GM19397 (cell line): ENCODE measurements at regions not wholly inside any gene's neighbourhood (a gene's known extent, or its start where the extent isn't known, plus 50 kb on each side); places are given as distances from the start of the nearest gene placed in this dataset.
"Not testable (repeated sequence)": the region's sequence is repeated elsewhere in the genome, so short reads cannot be mapped to it uniquely, and the experiment has no call there.

Source experiments
- ATAC-seq: cut with Tn5 transposase; IDR thresholded peaks from one replicate; pipeline ENCODE4 v1.9.1; 2021; ENCODE audit warnings: mild to moderate bottlenecking, moderate library complexity; ENCODE audit not compliant: unreplicated experiment

DNA sequence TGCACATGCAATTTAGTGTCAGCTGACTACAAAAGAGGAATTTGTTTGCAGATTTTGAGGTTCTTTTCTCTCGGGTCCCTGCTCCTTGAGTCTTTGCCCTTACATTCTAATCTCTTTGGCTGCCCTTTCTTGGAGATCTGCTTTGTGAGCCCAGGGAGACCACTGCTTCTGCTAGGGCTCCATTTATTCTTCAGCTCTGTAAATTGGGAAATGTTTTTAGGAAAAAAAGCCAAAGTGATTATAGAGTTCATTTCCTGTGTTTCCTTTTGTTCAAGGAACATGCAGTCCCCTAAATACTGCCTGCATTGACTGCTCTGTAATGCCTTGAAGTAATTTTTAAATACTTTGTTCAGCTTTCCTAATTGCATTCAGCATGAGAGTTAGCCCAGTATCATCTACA lies 197.4 kb downstream of the CSNK1G3 start:
- no peak for ATAC-seq

DNA sequence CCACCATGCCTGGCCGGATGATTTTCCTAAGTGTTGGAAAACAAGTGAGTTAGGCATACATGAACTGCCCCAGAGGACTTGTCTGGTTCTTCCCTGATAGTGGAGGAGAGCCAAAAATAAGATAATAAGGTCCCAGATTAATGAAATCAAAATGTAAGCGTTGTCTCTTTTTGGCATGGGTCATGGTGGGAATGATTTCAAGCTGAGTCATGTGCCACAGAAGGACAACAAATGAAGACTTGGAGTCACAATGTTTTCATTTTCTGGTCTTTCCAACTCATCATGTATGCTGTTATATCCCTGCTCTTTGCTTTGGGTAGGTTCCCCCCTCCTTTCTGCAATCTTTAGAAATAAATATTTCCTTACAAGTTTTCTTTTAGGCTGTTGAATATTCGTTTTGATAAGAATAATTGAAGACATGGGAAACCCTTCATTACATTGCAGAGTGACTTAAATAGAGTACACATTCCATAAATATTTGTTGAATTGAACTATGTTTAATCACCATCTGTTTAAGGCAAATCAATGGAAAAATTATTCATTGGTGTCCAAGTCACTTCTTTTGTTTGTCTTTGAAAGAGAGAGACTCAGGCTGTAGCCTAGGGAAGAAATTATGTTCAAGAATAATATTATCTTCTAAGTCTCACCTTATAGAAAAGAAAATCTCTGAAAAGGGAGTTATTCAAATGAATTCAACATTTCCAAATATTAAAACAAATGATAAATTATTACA lies 196.3 kb downstream of the CSNK1G3 start:
- no peak for ATAC-seq

DNA sequence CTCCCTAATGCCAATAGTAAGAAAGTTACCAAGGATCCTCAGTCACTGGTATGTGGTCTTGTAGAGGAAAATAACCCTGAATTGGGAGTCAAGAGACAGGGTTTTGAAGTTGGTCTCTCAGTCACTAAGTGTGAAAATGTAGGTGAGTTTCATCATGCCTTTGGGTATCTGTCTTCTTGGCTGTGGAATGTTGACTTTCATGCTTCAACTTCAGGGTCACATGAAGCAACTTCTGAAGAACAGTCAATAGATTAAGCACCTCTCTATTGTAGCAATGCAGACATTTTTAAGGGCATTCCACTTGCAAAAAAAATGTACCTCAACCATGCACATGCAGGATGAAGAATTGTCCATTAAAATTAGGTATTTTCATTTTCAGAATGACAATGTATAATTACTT lies 194.6 kb downstream of the CSNK1G3 start:
- ATAC-seq: no peak

DNA sequence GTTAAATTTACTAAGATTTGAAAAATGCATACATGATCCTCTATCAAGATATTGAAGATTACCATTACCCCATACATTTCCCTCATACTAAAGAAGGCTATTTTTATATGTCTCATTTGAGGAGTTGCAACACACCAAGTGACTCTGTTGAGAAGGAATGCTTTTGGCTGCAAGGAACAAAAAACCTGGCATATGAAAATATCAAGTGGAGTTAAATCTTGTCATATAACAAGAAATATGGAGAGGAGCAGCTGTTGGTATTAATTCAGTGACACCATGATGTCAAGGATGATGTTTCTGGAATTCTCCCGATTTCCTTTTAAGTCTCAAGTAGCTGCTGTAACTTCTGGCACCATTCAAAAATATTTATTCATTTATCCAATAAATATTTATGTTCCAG lies 193.8 kb downstream of the CSNK1G3 start:
- ATAC-seq: no peak

DNA sequence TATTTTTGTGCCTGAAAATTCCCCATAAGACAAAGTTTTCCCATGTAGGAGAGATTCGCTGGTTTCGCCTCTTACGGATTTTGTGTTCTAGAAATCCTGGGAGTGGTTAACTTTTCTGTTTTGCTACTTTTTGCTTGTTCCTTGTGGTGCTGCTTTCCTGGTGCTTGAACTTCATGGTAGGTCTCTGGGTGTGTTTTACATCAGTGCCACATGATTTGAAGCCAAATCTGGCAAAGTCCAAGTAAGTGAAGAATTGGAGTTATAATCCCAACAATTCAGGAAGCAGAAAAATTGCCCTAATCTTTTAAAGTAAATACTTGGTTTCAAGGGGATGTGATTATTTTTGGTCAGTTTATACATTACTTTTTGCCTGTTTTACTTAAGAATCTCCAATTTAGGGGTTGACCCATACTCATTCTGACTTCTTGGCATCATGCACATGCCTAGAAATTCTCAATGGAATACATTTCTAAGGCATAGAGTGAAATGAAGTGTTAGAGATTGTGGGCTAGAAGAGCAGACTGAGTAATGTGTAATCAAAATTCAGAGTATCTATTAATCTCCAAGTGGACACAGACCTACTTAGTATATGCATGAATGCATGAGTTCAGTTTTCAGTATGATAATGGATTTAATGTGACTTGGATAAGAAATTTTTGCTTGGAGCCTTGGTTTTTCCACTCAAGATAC lies 189.7 kb downstream of the CSNK1G3 start:
- no peak for ATAC-seq

DNA sequence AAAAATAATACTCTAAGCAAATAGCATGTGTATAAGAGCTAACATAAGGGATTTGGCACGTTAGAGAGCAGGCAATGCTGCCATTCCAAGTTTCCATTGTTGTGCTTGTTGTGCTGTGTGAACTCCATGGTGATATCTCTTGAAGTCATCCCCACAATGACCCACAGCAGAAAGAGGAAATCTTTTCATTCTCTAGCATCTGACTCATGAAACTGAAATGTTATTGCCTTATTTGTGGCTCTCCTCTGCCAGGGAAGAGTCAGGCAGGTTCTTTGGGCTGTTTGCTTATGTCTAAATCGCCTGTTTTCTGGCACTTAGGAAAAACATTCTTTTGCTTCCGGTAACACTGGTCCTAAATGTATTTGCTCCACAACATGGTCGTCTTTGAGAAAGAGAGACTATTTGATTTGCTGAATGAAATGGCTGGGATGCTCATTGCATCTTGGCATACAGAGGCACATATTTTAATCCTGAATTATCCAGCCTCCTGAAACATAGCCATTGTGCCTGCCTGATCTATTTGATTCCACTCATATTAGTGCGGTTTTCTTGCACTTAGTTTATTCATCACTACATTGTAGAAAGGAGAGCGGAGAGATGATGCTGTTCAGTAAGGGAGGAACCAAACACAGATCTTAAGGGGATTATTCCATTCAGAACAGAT lies 188.8 kb downstream of the CSNK1G3 start:
- ATAC-seq: no peak

DNA sequence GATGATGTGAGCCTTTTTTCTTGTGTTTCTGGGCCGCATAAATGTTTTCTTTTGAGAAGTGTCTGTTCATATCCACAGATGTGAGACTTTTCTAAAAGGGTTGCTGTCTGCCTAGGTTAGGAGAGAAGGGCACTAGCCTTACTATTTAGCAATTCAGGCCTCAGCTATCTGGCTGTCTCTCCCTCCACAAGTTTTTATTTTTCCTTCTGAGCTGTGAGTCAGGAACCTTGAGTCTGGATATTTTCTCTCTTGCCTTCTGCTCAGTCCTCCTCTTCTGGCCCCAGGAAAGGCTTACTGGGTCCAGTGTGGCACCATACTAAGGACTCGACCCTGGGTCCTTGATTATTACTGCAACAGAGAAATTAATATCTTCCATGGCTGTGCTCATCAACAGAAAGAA lies 187.6 kb downstream of the CSNK1G3 start:
- no peak for ATAC-seq

DNA sequence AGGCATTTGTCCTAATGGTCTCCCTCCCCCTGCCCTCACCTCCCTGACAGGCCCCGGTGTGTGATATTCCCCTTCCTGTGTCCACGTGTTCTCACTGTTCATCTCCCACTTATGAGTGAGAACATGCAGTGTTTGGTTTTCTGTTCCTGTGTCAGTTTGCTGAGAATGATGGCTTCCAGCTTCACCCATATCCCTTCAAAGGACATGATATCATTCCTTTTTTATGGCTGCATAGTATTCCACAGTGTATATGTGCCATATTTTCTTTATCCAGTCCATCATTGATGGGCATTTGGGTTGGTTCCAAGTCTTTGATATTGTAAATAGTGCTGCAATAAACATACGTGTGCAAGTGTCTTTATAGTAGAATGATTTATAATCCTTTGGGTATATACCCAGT lies 187.0 kb downstream of the CSNK1G3 start:
- not testable (repeated sequence) for ATAC-seq

DNA sequence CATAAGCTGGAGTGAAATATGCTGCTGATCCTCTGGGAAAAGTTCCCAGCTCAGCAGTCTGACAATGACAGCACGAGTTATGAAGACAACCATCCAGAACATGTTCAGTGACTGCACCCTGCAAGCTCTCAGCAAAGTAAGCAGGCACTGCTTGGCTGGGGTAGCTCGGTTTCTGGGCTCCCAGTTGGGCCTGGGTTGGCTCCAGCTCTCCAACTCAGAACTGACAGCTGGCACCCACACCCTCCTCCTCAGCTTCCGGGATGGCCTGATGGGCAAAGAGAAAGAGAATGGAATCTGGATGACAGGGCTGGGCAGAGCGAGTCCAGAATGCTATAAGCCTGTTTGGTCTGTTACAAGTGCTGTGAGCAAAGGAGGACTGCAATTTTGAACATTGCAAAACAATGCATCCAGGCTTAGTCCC lies 185.0 kb downstream of the CSNK1G3 start:
- no peak for ATAC-seq

DNA sequence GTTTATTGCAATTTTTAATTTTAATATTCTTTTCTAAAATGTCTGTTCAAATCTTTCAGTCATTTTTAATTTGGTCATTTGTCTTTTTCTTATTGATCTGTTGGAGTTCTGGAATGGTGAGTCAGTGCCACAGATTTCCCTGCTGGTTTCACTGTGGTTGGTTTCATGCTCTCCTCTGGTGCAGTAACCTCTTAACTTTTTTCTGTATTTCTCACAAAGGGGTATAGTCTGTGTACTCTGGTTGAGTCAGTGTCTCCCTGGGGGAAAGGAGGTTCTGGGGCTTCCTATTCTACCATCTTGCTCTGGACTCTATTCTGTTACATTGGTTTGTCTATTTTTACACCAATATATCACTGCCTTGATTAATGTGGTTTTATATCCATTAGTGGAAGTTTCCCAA lies 178.8 kb downstream of the CSNK1G3 start:
- no peak for ATAC-seq

DNA sequence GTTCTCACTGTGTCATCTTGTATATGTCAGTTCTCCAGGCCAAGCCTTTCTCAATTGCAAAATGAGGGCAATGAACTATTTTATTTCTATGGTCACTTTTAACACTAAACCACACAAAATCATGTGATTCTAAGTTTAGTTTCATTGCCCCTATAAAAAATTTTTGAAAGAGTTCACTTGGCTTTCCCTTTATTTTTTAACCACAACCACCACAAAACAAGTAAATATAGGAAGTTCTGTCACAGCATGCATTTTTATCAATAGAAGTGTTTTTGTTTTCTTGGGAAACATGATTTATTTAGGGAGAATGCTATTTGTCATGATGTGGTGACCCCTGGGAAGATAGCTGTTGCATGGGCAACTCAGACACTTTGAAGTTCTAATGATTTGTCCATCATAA lies 169.1 kb downstream of the CSNK1G3 start:
- no peak for ATAC-seq

DNA sequence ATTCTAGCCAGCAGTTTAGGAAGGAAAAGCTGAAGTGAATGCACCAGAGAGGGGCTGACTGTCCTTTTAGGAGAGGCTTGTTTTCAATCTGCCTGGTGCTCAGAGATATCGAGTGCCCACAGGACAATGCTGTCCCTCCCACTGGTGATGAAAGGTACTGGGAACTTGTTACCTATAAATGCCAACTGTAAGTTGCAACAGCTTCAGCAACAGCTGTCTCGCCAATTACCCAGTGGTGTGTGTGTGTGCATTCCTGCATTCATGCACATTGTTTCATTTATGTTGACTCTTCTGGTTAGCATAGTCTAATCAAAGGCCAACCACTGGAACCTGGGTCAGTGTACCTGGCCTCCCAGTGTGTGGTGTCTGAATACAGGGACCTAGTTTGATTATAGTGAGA lies 161.1 kb downstream of the CSNK1G3 start:
- ATAC-seq: no peak

DNA sequence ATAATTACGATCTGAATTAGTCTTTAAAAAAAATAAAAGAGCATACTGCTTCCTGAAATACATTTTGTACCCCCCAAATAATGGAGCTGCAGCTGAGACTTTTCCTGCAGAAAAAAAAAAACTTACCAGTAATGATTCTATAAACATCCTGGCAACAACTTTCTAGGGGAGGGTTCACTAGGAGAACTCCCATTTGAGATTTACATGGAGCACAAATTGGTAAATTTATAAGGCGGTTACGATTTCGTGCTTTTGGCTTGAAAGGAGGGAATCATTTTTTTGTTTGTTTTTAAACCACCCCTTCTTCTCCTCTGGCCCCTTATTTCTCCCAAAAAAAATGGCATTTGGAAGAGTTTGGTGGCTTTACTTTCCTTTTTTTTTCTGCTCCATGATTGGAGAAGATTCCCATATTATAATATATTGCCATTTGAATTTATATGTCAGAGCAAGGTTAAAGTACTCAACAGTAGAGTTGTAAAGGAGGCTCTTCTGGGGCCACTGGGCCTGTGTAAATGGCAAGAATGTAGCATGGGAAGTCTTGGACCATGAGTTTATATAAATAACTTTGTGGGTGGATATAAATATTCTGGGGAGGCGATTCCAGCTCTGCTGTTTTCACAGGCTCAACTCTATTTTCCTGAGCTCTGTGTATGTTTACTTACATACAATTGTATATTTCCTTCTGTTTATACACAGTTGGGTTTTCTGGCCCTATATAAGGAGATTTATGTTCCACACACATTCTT lies 159.9 kb downstream of the CSNK1G3 start:
- ATAC-seq: no peak

DNA sequence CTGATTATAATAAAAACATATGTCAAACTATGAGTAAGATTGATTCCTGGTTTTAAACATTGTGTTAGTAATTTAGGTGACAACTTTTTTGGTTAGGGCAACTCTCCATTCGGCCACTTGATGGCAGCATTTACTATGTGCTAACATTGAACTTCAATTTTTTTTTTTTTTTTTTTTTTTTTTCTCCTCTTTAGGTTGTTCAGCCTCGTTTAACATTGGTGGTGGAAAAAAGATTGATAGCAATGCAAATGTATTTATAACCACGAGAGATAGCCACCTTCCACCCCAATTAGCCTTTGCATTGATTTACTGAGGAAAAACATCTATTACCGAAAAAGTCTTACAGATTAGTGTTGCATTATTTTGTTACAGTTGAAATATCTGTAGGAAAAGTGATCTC lies 159.1 kb downstream of the CSNK1G3 start:
- ATAC-seq: no peak
